C4-2B (cell line): ENCODE measurements at regions not wholly inside any gene's neighbourhood (a gene's known extent, or its start where the extent isn't known, plus 50 kb on each side); places are given as distances from the start of the nearest gene placed in this dataset.
"Not testable (repeated sequence)": the region's sequence is repeated elsewhere in the genome, so short reads cannot be mapped to it uniquely, and the experiment has no call there.

Experiments used
- H3K27ac ChIP-seq: fragments of 450-650 bp; 2 replicates; pipeline ENCODE4 v1.5.1; 2017
- CTCF ChIP-seq: fragments of 450-650 bp; conservative IDR thresholded peaks from 2 replicates; pipeline ENCODE4 v1.5.1; 2017; ENCODE audit warnings: mild to moderate bottlenecking
- ZFX ChIP-seq: fragments of 450-650 bp; IDR thresholded peaks from 2 replicates; pipeline ENCODE4 v1.6.1; 2017

GRCh38 chr14:35215110-35215813 lies 76.9 kb upstream of the PSMA6 start:
- H3K27ac ChIP-seq: peak overlapping the region; percentile 10; the same call in 1 of the 2 replicates
- TF ChIP-seq ZFX (no peak), CTCF (peak; percentile 67)

- not testable (repeated sequence) for H3K27ac ChIP-seq
Observed at GRCh38 chr14:35218176-35218575, 74.0 kb upstream of the PSMA6 start.

DNA sequence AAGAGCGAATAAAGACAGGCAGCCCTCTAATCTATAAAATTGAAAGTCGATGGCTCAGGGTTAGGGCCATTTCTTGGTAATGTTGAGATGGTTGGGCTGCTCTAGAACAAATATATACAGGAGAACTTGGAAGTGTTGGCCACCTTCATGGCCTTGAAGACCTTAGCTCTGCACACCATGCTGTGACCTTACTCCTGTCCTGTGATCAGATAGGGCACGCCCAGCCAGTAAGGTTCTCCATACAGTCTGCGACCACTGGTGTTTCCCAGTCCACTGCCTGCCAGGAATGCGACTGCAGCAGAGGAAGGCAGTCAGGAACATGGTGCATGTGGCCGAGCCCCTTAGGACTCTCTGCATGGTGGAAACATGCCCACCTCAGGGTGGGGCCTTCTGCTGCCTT lies 73.2 kb upstream of the PSMA6 start:
- no peak for TF ChIP-seq ZFX
- TF ChIP-seq CTCF: no peak

GRCh38 chr14:35220027-35220676 lies 72.0 kb upstream of the PSMA6 start:
- H3K27ac ChIP-seq: no peak overlapping the region
- TF ChIP-seq ZFX (no peak), CTCF (no peak)

More for the DNA sequence above, 73.2 kb upstream of the PSMA6 start:
- no peak overlapping the region for H3K27ac ChIP-seq

DNA sequence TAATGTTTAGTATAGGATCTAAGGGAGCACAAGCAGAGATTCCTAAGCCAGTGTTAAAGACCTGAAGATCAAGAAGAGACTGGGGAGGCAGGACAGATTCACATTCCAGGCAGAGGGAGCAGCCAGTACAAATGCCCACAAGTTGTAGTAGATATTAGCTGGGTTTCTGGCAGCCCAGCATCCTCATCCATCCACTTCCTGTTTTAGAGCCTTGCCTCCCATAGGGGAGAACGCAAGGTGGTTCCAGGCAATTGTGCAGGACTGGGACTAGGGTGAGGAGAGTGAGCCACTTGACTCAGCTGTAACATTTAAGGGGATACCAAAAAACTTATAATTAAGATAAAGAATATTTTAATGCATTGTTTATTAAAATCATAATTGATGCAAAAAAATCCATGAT lies 71.3 kb upstream of the PSMA6 start:
- TF ChIP-seq CTCF (no peak), ZFX (no peak)
- no peak overlapping the region for H3K27ac ChIP-seq

- TF ChIP-seq ZFX: no peak
- no peak overlapping the region for H3K27ac ChIP-seq
Observed at GRCh38 chr14:35221462-35221861, 70.7 kb upstream of the PSMA6 start.

- TF ChIP-seq CTCF: no peak
- no peak for TF ChIP-seq ZFX
- no peak overlapping the region for H3K27ac ChIP-seq
Observed at GRCh38 chr14:35222324-35222723, 69.9 kb upstream of the PSMA6 start.

- TF ChIP-seq CTCF (no peak), ZFX (no peak)
Observed at GRCh38 chr14:35222872-35223466, 69.2 kb upstream of the PSMA6 start.

More at GRCh38 chr14:35222872-35223466, 69.2 kb upstream of the PSMA6 start:
- no peak overlapping the region for H3K27ac ChIP-seq
